ENCODE measurements at regions not wholly inside any gene's neighbourhood (a gene's known extent, or its start where the extent isn't known, plus 50 kb on each side); places are given as distances from the start of the nearest gene placed in this dataset.
"Not testable (repeated sequence)": the region's sequence is repeated elsewhere in the genome, so short reads cannot be mapped to it uniquely, and the experiment has no call there.

DNA sequence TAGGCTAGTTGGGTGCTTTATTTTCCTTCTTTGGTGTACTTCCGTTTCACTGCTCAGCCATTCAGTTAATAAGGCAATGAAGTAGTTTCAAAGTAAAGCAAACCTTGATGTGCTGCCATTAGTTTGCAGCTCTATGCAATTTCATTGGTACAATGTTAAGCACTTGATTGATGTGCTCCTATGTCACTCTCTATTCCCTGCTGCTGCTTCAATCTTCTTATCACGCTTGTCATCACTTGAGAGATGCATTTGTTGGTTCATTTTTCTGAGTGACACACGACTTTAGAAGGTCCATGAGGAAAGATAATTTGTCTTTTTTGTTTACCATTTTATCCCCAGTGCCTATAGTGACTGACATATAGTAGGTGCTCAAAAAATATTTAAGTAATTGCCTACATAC, 871.0 kb upstream of the PABPC4L start:
- intact Hi-C loops (cut with micrococcal nuclease): no loop called here

DNA sequence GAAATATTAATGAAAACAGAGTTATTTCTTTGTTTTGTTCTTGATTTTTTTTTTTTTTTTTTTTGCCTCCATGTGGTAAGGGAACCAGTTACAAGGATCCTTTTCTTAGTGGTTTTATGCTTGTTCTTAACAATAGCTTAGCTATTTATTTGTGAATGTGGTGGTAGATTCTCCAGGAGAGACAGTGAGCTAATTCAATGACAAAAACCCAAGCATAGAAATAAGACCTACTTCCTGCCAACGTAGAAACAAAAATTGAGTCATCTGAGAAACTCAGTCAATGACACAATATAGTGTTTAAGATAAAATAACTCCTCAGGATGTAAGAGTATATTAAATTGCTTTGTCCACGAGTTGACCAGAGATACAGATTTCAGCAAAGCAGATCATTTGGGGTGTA, 863.8 kb upstream of the PABPC4L start:
- intact Hi-C loops (cut with micrococcal nuclease): no loop called here

DNA sequence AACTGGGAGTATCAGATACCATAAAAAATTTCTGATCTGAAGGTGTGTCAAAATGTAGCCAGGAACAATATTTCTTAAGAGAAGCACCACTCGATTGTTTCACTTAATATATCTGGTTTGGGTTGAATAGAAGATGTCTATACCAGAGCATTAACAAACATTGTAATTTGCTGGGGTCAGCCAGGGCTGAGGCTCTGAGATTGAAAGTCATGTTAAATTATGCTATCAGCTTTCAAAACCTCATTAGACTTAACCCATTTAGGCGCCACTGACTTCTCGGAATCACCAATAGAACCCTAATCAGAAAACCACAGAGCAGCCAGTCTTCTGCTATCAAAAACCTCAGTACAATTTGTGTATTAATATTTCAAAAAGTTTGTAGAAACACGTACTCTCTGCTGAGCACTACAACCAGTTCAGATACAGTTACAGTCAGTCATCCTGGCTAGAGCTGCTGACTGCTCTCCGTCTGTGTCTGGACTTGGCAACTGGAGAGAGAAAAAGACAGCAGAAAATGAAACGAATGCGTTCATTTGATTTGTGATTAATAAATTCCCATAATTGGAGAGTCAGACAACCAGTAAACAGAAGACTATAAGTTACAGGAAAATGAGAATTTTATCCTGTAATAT, 848.6 kb upstream of the PABPC4L start:
- intact Hi-C loops (cut with micrococcal nuclease): no loop called here

DNA sequence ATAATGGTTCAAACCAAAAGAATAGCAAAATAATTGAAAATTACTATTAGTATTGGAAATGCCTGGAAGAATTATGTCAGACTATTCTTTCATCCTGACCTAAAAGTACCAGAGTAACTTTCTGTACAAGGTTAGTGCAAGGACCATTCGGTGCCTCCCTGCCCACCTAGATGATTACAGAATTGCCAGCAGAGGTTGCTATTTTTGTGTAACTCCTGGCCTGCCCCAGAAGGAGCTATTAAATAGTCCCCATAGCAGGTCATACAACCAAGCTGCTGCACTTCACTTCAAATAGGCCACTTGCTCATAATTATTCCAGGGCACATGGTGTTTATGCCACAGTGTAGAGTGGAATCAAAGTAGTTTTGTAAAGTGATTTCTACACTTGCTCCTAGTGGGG, 831.1 kb upstream of the PABPC4L start:
- intact Hi-C loops (cut with micrococcal nuclease): no loop called here

DNA sequence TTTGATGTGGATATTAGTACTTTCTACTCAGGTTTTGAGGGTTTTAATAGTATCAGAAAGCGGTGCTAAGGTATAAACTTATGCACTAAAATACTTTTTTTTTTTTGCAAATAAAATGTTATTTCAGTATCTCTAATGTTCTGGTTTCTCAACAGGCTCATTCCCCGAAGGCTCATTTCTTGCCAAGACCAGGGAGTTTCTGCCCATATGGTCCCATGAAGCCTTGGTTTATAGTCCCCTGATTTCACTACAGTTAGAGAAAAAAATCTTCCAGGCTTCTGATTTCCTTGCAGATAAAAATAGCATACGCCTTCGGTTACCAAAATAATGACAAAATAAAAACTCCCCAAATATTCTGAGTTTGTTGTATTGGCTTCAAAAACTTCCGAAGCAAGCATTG, 814.2 kb upstream of the PABPC4L start:
- intact Hi-C loops (cut with micrococcal nuclease): no loop called here

DNA sequence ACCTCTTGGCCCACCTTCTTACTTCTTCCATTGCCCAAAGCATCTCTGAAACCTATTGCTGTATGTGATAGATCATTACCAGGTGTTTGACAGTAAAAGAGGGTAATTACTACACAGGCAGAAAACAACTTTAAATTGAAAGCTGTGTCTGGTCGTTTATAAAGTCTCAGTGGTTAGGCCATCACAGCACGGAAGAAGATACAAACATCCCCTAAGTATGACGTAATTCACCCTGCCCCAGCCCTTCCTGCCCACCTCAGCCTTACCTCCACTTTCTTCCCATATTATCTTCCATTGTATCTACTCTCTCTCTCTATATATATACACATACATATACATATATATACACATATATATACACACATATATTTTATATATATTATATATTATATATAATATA, 805.8 kb upstream of the PABPC4L start:
- intact Hi-C loops (cut with micrococcal nuclease): no loop called here

DNA sequence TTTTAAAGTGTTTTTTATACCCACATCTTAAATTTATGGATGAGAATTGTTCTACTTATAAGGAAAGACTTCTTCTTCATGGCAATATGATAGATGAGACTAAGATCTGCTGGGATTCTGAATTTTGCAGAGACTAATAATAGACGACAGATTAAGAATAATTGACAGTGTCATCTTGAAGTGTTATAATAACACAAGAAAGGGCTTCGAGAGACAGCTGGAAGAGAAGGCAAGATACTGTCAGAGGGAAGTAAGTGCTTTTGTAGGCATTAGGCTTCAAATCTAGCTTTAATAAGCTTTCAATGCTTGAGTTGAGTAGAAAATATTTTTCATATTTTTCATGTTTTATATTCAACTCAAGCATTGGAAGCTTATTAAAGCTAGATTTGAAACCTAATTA, 797.6 kb upstream of the PABPC4L start:
- intact Hi-C loops (cut with micrococcal nuclease): no loop called here

DNA sequence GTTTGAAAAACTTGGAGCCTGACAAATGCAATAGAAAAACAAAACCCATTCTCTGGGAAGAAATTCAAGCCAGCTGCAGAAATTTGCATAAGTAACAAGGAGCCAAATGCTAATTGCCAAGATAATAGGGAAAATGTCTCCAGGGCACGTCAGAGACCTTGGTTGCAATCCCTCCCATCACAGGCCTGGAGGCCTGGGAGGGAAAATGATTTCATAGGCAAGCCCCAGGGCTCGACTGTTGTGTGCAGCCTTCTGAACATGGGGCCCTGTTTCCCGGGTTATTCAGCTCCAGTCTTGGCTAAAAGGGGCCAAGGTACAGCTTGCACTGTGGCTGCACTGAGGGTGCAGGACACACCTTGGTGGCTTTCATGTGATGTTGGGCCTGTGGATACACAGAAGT, 760.4 kb upstream of the PABPC4L start:
- intact Hi-C loops (cut with micrococcal nuclease): no loop called here

DNA sequence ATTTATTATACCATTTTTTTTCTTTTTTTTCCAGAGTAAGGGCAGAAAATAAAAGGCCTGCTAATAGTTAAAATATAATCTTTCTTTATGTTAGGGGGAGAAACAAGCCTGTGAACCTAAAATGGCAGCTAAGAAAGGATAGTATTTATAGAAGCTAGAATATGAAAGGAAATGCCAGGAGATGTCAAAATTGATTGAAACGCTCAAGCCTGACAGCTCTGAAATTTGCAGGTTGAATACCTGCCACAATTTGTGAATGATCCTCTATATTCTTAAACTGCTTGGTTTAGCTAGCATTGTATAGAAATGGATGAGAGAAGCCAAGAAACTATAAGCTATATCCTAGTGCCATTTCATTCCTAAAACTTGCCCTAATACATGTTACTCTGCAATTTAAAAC, 757.3 kb upstream of the PABPC4L start:
- intact Hi-C loops (cut with micrococcal nuclease): no loop called here

DNA sequence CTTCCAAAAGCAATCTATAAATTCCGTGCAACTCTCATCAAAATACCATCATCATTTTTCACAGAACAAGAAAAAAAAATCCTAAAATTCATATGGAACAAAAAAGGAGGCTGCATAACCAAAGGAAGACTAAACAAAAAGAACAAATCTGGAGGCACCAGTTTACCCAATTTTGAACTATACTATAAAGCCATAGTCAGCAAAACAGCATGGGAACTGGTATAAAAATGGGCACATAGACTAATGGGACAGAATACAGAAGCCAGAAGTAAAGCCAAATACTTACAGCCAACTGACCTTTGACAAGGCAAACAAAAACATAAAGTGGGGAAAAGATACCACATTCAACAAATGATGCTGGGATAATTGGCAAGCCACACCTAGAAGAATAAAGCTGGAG, 753.5 kb upstream of the PABPC4L start:
- intact Hi-C loops (cut with micrococcal nuclease): no loop called here

DNA sequence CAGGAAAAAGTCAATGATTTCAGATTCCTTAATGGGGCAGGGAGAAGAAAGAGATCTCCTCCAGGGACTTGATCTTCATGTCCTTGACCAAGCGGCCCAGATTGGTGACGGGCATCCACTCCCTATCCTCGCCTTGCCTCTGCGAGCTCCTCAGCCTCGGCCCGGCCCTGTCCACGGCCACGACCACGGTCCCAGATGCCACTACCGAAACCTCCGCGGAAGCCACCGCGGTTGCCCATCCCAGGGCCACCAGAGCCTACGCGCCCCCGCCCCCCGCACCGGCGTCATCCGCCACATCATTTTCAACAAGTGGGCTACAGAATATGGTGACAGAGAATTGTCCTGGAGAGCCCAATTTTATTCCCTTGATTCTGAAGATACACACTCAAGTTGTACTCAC, 751.2 kb upstream of the PABPC4L start:
- intact Hi-C loops (cut with micrococcal nuclease): no loop called here

DNA sequence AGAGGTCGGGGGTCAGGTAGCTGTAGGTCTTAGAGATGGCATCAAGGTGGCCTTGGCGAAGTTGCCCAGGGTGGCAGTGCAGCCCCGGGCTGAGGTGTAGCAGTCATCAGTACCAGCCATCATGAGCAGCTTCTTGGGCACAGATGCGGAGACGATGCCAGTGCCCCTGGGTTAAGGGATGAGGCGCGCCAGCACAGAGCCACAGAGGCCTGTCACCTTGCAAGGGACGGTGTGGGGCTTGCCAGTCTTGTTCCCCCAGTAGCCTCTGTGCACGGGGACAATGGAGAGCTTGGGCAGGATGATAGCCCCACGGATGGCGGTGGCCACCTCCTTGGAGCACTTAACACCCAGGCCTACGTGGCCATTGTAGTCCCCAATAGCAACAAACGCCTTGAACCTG, 750.7 kb upstream of the PABPC4L start:
- intact Hi-C loops (cut with micrococcal nuclease): no loop called here

DNA sequence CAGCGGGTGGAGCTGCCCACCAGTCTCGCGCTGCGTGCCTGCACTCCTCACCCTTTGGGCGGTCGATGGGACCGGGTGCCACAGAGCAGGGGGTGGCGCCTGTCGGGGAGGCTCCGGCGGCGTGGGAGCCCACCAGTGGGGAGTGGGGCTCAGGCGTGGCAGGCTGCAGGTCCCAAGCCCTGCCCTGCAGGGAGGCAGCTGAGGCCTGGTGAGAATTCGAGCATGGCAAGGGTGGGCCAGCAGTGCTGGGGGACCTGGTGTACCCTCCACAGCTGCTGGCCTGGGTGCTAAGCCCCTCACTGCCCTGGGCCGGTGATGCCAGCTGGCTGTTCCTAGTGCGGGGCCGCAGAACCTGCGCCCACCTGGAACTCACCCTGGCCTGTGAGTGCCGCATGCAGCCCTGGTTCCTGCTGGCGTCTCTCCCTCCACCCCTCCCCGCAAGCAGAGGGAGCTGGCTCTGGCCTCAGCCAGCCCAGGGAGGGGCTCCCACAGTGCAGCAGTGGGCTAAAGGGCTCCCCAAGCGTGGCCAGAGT, 746.6 kb upstream of the PABPC4L start:
- intact Hi-C loops (cut with micrococcal nuclease): no loop called here

DNA sequence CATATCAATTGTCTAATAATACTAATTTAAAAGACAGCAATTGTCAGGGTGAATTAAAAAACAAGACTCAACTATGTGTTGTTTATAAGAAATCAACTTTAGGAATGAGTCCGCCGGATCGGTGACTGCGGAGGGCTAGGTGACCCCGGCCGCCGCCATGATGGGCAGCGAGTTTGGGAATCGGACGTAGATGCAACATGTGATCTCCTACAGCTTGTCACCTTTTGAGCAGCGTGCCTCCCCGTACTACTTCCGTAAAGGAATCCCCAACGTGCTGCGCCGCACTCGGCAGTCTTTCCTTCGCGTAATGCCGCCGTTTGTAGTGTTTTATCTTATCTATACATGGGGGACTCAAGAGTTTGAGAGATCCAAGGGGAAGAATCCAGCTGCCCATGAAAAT, 742.5 kb upstream of the PABPC4L start:
- intact Hi-C loops (cut with micrococcal nuclease): no loop called here

DNA sequence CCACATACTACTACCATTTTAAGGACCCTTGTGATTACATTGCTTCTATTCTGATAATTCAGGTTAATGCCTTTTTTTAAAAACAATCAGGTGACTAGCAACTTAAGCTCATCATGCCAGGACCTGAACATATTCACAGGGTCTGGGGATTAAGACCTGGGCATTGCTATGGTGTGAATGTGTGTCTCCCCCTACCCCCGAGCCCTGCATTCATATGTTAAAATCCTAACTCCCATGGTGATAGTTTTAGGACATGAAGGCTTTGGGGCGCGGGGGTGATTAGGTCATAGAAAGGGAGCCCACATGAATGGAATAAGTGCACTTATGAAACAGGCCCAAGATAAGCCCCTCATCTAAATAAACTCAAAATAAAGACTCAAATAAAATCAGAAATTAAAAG, 734.4 kb upstream of the PABPC4L start:
- intact Hi-C loops (cut with micrococcal nuclease): no loop called here

DNA sequence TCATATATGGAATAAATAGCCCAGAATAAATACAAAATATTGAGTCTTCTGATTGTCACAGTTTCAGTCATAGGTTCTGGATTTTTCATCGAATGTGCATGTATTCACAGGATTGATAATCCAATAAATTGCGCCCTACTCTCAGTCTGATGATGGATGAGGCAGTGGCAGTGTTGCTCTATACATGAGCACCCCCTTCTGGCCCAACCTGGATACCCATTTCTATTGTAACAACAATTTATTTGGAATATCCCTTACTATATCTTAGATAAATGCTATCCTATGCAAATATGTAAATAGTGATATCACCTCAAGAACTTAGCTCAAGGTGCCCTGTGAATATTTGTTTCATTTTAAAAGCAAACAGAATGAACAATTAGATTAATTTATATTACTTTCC, 733.7 kb upstream of the PABPC4L start:
- intact Hi-C loops (cut with micrococcal nuclease): no loop called here

DNA sequence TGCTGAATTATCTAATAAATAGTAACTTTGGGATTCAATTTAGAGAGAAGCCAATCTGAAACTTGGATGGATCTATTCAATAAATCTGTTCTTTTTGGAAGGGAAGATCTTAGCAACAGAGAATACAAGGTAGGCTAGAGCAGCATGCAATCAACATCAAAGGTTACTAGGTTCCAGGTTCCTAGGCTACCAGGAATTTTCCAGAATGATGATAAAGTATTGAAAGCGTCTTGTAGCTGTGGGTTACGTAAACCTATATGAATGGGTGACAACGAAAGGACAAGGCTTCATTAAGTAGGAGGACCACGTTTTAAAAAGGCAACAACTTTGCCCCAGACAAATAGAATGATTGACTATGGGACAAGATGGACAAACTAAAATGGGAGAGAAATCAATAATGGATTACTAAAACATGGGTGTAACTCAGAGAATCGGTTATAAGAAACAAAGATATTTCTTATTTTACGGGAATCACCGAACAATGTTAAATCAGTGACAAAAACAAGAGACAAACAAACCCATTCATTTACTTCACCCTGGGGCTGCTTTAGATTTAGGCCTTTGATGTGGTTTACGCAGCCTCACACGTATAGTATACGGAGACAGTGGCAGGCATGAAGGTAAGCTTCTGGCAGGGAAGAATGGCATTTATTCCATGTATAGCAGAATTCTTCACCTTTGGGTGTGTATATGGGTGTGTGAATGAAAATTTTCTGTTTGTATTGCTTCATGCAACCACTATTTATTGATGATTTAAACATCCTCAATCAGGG, 732.6 kb upstream of the PABPC4L start:
- intact Hi-C loops (cut with micrococcal nuclease): no loop called here

DNA sequence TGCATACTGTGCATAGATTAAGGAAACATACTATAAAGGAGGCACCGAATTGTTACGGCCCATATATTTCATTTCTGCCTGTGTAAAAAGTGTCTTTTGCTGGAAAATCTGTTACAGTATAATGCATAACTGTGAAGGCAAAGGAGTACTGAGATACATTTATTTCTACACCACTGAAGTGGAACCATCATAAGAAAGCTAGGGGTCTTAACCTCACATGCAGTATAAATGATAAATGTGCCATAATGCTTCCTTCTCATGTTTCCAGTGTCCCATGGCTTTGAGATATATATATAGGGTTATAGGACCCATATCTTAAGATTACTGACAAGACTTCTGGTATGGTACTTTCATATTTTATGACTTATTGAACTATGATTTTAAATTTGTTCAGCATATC, 713.8 kb upstream of the PABPC4L start:
- intact Hi-C loops (cut with micrococcal nuclease): no loop called here

DNA sequence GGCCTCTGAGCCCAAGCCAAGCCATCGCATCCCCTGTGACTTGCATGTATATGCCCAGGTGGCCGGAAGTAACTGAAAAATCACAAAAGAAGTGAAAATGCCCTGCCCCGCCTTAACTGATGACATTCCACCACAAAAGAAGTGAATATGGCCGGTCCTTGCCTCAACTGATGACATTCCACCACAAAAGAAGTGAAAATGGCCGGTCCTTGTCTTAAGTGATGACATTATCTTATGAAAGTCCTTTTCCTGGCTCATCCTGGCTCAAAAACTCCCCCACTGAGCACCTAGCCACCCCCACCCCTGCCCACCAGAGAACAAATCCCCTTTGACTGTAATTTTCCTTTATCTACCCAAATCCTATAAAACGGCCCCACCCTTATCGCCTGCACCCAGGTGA, 712.7 kb upstream of the PABPC4L start:
- intact Hi-C loops (cut with micrococcal nuclease): not testable (repeated sequence)

DNA sequence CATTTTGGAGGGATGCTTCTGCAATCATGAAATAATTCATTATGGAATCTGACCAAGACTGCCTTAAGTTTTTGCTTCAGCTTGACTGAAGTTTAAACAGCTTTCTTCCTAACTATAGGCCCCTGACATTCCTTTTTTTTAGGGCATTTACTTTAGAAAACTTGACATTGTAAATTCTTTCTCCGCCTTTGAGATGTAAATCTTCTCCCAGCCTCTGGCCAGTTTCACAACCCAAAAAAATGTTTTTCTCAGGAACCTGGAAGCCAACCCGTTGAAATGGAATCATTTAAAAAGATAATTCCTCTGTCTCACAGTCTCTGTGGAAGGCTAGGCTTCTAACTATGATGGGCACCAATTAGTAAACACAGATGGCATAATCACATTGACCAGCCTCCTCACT, 710.4 kb upstream of the PABPC4L start:
- intact Hi-C loops (cut with micrococcal nuclease): no loop called here

DNA sequence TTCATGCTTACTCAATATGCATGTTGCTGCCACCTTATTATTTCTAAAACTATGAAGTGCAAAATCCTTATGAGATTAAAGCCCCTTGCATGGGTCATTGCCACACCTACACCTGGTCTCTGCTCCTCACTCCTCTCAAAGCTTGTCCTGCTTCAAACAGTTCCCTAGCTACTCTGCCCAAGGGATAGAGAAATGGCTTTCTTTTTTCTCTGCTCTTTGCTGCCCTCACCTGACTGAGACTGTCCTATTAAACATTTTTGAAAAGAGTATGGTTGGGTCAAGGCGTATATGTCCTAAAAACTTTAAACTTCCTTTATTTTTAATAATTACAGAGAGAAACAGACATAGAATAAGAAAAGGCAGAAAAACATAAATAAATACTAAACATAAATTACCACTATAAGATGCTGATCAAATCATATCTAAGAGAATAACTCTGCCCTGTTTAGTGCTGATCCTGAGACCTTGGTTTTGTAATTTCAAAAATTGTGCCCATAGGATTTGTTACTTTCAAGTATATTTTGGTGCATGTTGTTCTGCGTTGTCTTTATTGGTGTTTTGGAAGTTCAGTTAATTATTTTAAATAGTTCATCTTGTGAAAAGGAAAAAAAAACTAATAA, 704.9 kb upstream of the PABPC4L start:
- intact Hi-C loops (cut with micrococcal nuclease): no loop called here

DNA sequence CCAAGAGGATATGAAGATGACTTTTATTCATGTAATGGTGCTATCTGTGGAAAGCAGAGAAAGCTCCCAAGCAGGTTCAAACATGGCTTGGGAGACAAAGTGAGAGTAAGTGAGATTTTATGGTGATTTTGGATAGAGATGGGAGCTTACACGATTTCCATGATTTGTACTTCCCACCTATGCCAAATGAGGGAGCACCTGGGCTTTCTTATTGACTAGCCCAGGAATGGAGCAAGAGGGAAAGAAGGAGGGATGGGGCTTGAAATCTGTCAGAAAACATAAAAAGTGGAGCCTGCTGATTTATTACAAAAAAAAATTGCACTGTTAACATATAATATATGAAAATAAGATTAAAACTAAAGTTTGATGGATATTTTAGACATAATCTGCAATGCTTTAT, 703.5 kb upstream of the PABPC4L start:
- intact Hi-C loops (cut with micrococcal nuclease): no loop called here

DNA sequence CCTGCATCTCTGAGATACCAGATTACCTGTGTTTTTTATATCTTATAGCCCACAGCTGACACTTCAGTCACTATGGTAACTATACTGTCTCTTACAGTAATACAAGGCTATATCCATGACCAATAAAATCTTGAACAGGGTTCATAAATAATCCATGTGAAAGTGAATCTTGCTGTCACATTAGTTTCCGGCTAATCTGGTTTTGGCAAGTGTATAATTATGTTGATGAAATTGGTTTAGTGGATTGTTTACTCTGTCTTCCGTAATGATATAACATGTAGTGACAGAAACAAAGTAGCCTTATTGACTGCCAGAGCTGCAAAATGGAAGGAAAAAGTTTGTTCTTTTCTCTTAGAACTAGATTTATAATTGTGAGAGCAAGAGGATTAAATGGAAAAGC, 686.6 kb upstream of the PABPC4L start:
- intact Hi-C loops (cut with micrococcal nuclease): no loop called here

Data from T-helper 2 cell treated with Interferon-gamma antibody and Interleukin-4, amounts not matched to agents 100 ng/mL and 5 ng/mL, for 36 hours (primary cell).